HCEC 1CT (cell line): ENCODE measurements at regions not wholly inside any gene's neighbourhood (a gene's known extent, or its start where the extent isn't known, plus 50 kb on each side); places are given as distances from the start of the nearest gene placed in this dataset.

Experiments
- DNase-seq: peaks from one replicate; pipeline ENCODE4 v3.0.0-alpha.2; 2017

DNA sequence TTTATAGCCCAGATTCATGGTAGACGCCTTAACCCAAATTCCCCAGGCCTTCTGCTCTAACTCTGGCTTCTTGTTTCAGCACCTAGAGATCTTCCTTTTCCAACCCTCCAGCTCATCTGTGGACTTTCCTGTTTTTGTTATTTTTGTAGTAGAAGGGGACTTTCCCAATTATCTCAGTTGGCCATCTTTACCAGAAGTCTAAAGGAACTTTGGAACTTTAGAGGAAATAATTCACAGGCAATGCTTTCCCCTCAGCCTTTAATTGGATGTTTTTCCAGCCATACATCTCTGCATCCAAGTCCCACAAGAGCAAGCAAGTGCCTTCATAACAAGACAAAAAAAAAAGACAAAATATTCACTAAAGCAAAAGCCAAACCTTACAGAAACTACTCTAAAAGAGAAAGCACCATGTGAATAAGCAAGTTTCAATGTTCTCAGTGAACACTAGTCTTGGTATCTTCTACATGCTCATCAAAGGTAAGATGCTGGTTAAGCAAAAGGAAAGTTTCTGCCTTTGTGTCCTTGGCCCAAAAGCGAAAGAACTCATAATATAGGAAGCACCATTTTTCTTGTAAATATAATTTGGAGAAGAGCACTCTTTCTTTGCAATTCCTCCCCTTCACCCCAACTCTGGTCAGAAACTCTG is 377.3 kb downstream of the SETD4 start:
- no peak for DNase-seq

DNA sequence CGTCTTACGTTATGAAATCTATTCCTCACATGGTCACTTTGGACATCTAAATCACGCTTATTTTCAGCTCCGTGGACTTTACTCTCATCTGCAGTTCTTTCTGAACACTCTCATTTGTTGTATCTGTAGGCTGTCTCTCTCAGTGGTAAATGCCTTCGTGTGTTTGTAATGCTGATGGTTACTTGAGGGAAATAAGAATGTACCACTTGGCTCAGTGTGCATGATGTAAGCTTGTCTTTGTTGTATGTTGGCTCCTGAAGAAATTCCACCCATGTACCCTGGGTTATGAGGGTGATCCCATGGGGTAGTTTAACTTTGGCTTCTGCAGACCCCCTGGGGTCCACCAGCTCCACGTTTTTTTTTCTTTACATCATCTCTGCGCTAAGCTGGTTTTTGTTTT is 378.4 kb downstream of the SETD4 start:
- no peak for DNase-seq

DNA sequence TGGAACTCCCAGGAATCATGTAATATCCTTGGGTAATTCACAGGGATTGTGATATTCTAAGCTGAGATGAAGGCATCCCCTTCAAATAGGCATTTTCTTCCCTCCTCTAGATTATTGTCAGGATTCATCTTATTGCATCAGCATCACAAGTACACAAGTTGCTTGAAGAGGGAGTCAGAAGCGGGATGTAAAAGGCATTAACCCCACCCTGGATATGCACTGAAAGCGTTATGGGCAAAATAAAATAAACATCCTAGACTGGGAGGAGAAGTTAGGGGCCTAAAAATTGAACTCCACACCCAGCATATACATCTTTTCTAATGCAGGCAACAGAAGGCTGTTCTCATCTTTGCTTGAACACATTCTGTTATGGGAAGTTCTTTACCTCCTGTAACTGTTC is 381.2 kb downstream of the SETD4 start:
- DNase-seq: no peak

DNA sequence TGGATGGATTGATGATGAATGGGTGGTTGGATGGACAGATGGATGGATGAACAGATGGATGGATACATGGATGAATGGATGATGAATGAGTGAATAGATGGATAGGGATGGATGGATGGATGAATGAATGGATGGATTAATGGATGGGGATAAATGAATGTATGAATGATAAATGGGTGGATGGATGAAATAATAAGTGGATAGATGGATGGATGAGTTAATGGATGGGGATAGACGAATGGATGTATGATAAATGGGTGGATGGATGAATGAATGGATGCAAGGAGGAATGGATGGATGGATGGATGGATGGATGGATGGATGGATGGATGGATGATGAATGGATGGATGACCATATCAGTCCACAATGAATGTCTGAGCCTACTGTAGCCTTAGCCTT is 381.9 kb downstream of the SETD4 start:
- DNase-seq: no peak

DNA sequence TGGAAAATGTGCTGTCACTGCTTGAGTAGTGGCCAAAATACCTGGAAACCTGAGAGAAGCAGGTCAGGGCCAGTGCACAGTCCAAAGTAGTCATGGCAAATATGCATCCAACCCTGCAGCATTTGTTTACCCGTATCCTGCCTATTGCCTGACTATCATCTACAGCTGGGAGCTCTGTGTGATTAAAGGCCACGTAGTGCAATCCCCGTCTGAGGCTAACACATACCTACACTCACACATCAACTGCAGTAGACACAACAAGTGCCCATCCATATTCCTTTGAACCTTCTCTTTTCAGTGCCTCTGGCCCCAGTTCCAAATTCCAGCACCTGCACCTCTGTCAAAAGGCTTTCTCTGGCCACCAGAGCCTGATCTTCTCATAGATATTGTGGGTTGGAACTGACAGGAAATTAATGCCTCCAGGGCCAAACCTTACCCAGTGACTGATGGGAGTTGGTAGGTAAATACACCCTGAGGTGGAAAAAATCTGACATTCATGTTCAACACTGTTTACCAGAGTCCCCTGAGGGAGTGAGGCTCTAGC is 383.0 kb downstream of the SETD4 start:
- DNase-seq: no peak

DNA sequence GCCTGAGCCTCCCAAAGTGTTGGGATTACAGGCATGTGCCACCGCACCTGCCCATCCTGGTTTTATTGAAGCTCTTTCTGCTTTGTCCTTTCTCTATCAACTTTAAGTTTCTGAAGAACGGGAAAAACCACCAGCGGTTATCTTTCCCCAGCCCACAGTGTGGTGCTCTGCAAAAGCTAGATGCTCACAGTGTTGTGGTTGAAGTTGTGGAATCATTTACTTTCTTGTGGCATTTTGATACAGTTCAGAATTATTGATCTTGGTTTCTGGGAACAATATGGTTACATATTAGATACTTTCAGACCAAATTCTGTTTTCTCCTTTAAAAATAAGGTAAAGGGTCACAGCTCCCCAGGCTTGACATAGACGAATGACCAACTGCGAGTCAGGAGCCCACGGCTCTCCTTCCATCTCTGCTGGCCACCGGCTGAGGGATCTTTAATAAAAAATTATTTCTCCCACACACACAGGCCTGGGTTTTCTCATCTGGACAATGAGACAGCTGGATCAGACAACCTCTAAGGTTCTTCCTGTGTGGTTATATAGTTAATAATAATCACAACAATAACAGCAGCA is 385.3 kb downstream of the SETD4 start:
- DNase-seq: peak; percentile 17

DNA sequence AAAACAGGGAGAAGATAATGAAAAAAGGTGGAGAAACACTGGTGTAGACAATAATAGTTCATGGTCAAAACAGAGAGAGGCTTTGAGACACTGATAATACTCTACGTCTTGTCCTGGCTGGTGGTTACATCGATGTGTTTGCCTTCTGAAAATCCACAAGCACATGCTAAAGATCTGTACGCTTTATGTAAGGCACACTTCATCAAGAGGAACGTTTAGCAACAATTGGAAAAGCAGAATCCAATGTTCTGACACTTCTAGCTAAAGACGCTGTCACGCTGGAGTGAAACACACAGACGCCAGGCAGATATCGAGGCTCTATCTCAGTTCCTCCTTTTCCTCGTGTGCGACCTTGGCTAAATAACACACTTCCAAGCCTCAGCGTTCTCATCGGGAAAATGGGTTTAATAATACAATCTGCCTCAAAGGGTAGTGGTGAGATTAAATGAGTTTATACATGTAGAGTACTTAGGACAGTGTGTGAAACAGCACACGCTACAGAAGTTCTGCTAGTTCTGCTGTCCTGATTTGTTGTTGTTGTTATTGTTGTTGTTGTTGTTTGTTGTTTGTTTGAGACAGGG is 386.1 kb downstream of the SETD4 start:
- no peak for DNase-seq

DNA sequence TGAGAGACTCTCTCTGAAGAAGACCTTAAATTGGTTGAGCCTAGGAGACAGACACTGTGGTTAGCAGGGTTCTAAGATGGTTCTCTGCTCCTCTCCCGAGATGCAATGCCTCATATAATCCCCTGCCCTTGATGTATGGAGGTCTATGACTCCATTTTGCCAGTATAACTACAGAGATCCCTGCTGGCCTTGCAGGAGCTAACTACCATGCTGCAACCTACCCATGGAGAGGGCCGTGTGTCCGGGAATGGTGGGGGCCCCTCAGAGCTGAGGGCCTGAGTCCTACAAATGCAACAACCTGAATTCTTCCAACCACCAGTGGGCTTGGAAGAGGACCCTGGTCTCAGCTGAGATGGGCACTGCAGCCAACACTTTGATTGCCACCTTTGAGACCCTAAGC is 388.0 kb downstream of the SETD4 start:
- no peak for DNase-seq

DNA sequence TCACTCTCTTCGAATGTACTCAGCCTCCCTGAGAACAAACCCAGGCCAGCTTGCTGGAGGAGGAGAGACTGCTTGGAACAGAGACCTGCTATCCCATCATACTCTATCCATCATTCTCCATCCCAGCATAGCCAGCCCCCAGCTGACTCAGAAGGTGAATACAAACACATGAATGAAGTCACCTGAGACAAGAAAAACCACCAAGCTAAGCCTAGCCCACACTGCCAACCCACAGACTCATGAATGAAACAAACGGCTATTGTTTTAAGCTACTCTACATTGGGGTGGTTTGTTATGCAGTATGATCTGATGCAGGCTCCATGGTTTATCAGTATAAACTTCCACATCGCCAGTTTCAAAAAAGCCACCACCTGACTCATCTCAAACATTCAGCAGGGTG is 395.6 kb downstream of the SETD4 start:
- no peak for DNase-seq

DNA sequence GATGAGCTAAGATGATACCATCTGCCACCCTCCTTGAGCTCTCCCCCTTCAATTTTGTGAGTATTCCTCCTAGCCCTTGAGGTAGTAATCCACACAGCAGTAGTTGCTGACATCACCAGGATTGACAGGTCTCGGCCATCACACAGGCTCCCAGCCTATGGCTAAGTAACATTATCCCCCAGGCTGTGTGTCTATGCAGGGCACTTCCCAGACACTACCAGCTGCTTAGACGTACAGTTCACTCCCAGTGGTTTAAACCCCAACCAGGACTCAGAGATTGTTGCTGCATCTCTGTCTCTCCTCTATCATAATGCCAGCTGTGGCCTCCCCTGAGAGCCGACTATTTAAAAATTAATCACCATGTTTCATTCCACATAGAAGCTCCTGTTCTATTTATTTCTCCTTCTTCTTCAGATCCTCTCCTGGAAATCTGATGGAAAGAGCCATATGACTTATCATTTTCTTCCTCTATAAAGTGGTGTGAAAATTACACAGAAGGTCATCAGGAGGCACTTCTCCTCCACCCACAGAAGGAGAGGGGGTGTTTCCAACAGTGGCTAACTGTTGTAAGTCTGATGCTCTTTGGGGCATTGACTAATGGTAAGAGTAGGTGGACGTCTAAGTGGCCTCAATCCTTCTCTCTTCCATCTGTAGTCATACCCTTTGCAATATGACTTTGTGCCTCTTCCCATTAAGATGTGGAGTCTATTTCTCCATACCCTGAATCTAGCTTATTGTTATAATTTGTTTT is 396.3 kb downstream of the SETD4 start:
- no peak for DNase-seq

DNA sequence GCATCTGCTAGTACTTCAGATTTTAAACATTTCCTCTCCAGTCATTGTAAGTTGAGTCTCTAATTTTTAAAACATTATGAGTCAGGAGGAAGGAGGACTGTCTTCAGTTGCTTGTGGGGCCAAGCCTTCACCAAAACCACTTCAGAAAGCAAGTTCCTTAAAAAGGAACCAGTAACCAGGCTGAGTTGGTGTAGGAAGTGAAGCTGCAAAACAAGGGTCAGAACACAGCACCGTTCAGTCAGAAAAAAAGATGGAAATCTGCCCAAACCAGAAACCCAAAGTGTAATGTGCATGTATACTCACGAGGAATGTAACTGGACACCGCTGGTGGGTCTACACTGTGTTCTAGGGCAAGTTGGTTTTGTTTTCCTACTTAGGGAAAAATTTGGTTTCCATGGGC is 402.1 kb downstream of the SETD4 start:
- DNase-seq: peak; percentile 72

DNA sequence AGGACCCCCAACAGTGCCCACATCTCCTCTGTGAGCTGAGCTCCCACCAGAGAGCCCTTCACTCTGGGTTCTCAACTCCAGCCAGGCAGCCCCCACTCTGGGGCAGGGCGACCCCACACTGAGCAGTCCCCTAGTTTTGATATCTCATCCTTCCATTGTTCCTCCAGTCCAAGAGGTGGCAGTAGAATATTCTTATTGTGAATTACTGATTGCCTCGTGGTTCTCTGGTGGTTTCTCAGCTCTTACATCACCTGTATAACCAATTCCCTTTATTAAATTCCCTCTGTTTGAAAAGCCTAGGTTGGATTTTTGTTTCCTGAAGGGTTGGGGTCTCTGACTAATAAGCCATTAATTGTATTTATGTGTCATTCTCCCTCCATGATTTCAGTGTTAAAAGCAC is 407.5 kb downstream of the SETD4 start:
- no peak for DNase-seq

DNA sequence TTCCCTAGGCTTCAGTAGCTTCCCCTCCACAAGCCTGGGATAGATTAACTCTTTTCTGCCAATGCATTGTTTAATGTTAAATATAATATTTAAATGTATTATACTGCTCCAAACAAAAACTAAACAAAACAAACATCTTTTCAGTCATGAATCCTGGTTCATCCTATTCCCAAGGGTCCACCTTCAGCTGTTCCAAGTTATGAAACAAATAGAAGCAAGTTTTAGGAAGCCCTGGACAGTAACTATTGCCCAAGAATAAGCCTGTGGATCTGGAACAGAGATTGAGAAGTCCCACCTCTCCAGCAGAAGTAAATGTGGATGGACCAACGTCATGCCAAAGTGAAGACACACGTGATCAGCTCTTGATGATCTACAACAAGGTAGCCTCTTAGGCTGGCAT is 408.1 kb downstream of the SETD4 start:
- DNase-seq: no peak

DNA sequence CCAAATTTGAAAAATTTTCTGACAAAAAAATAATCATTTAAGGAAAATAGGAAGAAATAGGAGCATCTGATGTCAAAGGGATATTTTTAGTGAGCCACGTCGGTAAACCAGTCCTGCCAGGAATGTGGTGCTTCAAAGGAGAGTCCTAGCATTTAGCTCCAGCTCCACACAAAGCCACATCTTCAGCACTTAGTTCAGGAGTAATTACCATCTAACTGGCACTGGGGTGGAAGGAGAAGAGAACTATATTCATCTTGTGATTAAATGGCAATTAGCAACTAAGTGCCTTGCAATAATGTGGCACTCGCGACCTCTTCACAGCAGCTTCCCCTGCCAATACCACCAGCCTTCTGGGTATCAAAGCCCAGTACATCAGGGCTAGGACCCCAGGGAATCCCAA is 409.1 kb downstream of the SETD4 start:
- no peak for DNase-seq

DNA sequence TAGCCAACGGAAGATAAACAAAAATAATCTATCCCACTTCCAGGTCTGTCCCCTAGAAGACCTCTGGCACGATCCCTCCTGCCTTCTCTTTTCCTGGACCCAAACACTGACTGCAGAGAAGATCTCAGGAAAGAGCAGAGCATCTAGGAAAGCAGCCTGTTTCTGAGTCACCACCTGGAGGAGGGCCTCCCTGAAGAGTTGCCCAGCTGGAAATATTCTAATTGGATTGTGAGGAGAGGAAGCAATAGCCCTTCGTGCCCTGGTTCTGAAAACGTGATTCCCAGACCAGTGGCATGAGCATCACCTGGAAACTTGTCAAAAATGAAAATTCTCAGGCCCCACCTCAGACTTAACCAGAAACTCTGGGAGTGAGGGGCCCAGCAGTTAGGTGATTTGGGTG is 411.1 kb downstream of the SETD4 start:
- DNase-seq: peak; percentile 62

DNA sequence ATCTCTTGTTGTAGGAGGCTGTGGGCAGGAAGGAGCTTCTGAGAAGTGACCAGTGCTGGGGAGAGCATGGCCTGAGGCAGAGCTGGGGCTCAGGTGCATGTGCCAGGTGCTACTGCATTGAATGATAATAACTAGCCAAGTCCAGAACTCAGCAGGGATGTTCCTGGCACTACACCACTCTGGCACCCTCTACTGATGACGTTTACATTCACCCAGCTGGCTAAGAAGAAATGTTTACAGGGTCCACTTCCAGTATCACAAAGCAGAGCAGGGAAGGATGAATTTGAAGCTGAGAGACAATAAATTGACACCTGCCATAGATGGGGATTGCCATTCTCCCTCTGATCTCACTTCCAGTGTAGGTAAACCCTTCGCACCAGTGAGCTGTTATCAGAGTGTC is 411.8 kb downstream of the SETD4 start:
- peak; percentile 21 for DNase-seq

DNA sequence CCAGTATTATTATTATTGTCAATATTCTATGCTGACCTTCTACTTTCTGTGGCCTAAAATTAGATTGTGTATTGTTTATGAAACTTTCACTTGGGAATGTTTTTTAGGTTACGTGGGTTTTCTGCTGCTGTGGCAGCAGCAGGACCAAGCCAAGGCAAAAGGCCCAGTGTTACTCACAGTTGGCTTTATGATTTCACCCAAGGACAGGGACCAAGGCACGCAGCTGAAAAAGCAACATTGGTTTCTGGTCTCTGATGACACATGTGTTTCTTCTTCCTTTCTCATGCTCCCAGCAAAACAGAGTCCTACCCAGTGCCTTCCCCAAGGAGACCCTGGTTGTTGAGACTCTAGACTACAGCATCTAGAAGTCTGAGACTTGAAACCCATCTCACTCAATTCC is 413.7 kb downstream of the SETD4 start:
- DNase-seq: no peak

DNA sequence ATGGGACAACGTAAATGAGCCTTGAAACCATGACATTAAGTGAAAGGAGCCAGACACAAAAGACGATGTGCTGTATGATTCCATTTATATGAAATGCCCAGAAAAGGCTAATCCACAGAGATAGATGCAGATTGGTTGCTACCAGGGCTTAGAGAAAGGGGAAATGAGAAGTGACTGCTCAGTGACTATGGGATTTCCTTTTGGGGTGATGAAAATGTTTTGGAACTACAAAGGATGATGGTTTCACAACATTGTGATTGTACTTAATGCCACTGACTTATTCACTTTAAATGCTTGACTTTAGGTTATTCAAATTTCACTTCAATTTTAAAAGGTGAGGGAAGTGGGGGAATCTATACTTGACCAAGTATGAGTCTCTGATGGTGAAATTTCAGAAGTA is 414.3 kb downstream of the SETD4 start:
- no peak for DNase-seq

DNA sequence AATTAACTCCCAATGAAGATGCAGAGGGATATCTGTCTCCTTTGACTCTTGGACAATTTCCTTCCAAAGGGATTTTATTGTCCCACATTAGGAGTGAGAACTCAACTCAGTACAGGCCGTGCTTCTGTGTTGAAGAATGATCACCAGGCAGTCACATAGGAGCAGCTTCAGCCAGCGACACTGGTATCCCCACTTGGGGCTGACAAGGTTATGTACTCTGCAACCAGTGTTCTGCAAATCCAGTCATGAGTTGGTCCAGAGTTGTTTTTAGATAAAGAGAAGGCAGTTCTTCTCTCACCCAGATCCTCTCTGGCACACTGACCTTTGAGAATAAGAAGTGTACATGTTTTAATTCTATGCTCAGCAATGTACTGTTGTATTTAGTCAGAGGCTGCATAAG is 415.8 kb downstream of the SETD4 start:
- no peak for DNase-seq

DNA sequence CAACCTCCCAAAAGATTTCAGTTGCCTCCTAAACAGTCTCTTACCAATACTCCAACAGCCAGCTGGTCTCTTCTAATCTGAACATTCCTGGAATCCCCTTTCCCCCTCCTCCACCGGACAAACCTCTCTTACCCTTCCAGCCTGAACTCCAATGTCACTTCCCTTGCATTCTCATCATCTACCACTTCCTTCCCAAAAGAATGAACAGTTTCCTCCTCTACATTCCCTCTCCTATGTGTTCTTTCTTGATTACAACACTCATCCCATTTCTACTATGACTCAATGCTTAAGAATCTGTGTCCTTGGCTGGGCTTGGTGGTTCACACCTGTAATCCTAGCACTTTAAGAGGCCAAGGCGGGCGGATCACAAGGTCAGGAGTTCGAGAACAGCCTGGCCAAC is 417.1 kb downstream of the SETD4 start:
- peak; percentile 72 for DNase-seq

DNA sequence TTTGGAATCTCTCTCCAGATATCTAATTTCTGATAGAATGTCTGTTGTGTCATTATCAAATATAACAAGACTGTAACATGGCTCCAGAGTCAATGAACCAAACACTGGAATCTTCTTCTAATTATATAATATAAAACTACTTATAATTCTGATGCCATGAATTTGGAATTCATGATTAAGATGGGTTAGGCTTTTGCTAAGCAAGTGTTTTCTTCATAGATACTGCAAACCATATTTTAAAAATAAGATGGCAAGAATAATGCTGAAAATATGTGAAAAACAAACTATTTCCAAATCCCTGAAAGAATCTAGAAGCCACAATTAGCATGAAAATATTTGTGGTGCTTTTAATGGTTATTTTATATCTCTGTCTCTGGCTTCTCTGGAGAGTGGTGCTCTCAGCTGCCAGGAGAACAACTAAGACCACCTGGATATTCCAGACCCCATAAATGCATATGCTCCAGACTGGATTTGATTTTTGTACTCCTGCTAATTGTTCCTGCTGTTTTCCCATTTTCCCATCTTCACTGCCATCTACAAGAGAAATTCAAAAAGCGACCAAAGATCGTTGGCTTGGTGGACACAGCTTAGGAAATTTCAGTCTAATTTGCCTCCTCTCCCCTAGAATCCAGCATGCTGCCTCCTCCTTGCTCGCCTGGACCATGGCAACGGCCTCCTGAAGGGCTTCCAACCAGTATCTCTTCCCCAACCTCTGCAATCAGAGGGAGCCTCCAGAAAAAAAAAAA is 418.9 kb downstream of the SETD4 start:
- peak; percentile 75 for DNase-seq

DNA sequence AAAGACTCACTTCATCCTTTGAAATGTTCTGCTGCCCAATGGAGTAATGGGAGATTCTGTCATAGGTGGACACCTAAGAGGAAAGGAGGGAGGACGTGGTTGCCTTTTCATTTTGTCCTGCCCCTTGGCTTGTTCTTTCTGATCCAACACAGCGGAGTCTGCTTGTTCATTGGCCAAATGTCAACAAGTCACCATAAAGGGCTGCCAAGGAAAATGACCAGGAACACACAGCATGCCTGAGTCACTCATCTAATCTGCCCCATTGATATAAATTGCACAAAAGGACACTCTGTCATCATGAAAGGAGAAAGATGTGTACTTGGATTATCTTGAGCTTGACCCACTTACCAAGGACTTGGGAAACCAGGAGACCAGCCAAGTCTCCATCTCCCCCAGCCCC is 422.9 kb downstream of the SETD4 start:
- peak; percentile 55 for DNase-seq

DNA sequence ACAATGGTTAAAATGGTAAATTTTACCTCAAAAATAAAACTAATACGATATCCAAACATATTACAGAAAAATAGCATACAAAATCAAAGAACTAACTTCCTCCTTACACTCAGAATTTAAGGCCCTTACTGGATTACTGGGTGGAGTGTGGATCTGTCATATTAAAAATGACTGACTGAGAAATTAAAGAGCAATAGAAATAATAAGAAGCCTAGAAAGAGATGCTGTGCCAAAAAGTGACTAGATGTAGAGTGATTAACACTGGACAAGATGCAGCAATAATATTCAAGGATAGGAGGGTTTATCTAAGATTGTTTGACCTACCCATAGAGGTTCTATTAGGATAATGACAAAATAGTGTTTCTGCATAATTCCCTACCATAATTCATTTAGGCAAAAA is 424.3 kb downstream of the SETD4 start:
- DNase-seq: no peak
